Neuronal stem cell (in vitro differentiated cells): ENCODE measurements at regions not wholly inside any gene's neighbourhood (a gene's known extent, or its start where the extent isn't known, plus 50 kb on each side); places are given as distances from the start of the nearest gene placed in this dataset.

Source experiments
- DNase-seq: peaks from one replicate; pipeline ENCODE4 v3.0.0-alpha.2; 2013; ENCODE audit warnings: low spot score
- H2AFZ ChIP-seq: one replicate; pipeline ENCODE4 v1.6.1; 2013; ENCODE audit warnings: mild to moderate bottlenecking, low read length, inconsistent platforms
- H2AK5ac ChIP-seq: 2 replicates; pipeline ENCODE4 v1.6.1; 2013; ENCODE audit warnings: low read depth, mild to moderate bottlenecking, inconsistent platforms, low read length, moderate library complexity, mixed read lengths
- H2BK120ac ChIP-seq: 2 replicates; pipeline ENCODE4 v1.6.1; 2013; ENCODE audit warnings: low read depth, mild to moderate bottlenecking, inconsistent platforms, low read length, moderate library complexity, mixed read lengths
- H2BK12ac ChIP-seq: one replicate; pipeline ENCODE4 v1.6.1; 2013; ENCODE audit warnings: low read length, inconsistent platforms
- H2BK15ac ChIP-seq: 2 replicates; pipeline ENCODE4 v1.6.1; 2013; ENCODE audit warnings: mild to moderate bottlenecking, low read length, inconsistent platforms, mixed read lengths
- H2BK5ac ChIP-seq: one replicate; pipeline ENCODE4 v1.6.1; 2013; ENCODE audit warnings: inconsistent platforms, mild to moderate bottlenecking, low read length, moderate library complexity
- H3K14ac ChIP-seq: one replicate; pipeline ENCODE4 v1.6.1; 2013; ENCODE audit warnings: low read length, inconsistent platforms
- H3K18ac ChIP-seq: 2 replicates; pipeline ENCODE4 v1.6.1; 2013; ENCODE audit warnings: low read length, inconsistent platforms
- H3K23ac ChIP-seq: 2 replicates; pipeline ENCODE4 v1.6.1; 2013; ENCODE audit warnings: low read depth, mild to moderate bottlenecking, mixed read lengths, low read length, inconsistent platforms; ENCODE audit not compliant: poor library complexity
- H3K27ac ChIP-seq: replicated peaks from 3 replicates; pipeline ENCODE4 v1.5.1; 2013; ENCODE audit warnings: low read length, inconsistent platforms
- H3K27me3 ChIP-seq, 3 experiments: 2 replicates each; pipeline ENCODE4 v1.6.1; 2013; ENCODE audit warnings: low read length in 3 of 3, mild to moderate bottlenecking in 2 of 3, inconsistent platforms in 1 of 3, low read depth in 1 of 3, mixed read lengths in 1 of 3, moderate library complexity in 1 of 3; ENCODE audit not compliant: control insufficient read depth in 3 of 3, insufficient read depth in 3 of 3
- H3K36me3 ChIP-seq, 2 donors: replicated peaks in 1 of 2; 2 replicates each; pipeline ENCODE4 v1.6.1; 2013; ENCODE audit warnings: low read length in 2 of 2; ENCODE audit not compliant: control insufficient read depth in 2 of 2, insufficient read depth in 2 of 2
- H3K4ac ChIP-seq: 2 replicates; pipeline ENCODE4 v1.6.1; 2013; ENCODE audit warnings: inconsistent platforms, mild to moderate bottlenecking, low read length, moderate library complexity
- H3K4me1 ChIP-seq, 2 donors: 1 replicate in 1 of 2; 2 replicates in 1 of 2; pipeline ENCODE4 v1.6.1; 2013; ENCODE audit warnings: low read length in 2 of 2, low read depth in 1 of 2; ENCODE audit not compliant: control insufficient read depth in 2 of 2, insufficient read depth in 1 of 2
- H3K4me2 ChIP-seq: one replicate; pipeline ENCODE4 v1.6.1; 2013; ENCODE audit warnings: mild to moderate bottlenecking, low read length, inconsistent platforms; ENCODE audit not compliant: insufficient read depth, poor library complexity, severe bottlenecking
- H3K4me3 ChIP-seq, 2 donors: 2 replicates each; pipeline ENCODE4 v1.5.1; 2013; ENCODE audit warnings: low read length in 2 of 2, mild to moderate bottlenecking in 2 of 2, inconsistent platforms in 1 of 2, moderate library complexity in 1 of 2
- H3K79me1 ChIP-seq: one replicate; pipeline ENCODE4 v1.6.1; 2013; ENCODE audit warnings: low read depth, mild to moderate bottlenecking, inconsistent platforms, low read length, moderate library complexity
- H3K9ac ChIP-seq: one replicate; pipeline ENCODE4 v1.6.1; 2013; ENCODE audit warnings: mild to moderate bottlenecking, low read depth, low read length, inconsistent platforms; ENCODE audit not compliant: poor library complexity
- H3K9me3 ChIP-seq, 2 donors: replicated peaks in 1 of 2; 2 replicates each; pipeline versions ENCODE3 to v1.6.1; 2013; ENCODE audit warnings: low read length in 2 of 2, mild to moderate bottlenecking in 2 of 2, inconsistent platforms in 1 of 2, low read depth in 1 of 2, mixed read lengths in 1 of 2, moderate library complexity in 1 of 2; ENCODE audit not compliant: control insufficient read depth in 2 of 2, insufficient read depth in 1 of 2
- H4K8ac ChIP-seq: one replicate; pipeline ENCODE4 v1.6.1; 2013; ENCODE audit warnings: low read depth, mild to moderate bottlenecking, inconsistent platforms, low read length, moderate library complexity
- H4K91ac ChIP-seq: one replicate; pipeline ENCODE4 v1.6.1; 2013; ENCODE audit warnings: low read length, low read depth, mild to moderate bottlenecking, inconsistent platforms; ENCODE audit not compliant: poor library complexity
- WGBS, 2 donors: extraction: QIAGEN DNeasy Blood & Tissue Kit; methylation state at CpG; one replicate each; pipeline ENCODE4 v1.1.7; 2013; ENCODE audit warnings: missing lambda C conversion rate in 2 of 2, mixed read lengths in 1 of 2; ENCODE audit not compliant: insufficient read length in 2 of 2, insufficient replicate concordance in 1 of 2; ENCODE audit errors: extremely low coverage in 2 of 2; 5-methylcytosine and 5-hydroxymethylcytosine counted together

DNA sequence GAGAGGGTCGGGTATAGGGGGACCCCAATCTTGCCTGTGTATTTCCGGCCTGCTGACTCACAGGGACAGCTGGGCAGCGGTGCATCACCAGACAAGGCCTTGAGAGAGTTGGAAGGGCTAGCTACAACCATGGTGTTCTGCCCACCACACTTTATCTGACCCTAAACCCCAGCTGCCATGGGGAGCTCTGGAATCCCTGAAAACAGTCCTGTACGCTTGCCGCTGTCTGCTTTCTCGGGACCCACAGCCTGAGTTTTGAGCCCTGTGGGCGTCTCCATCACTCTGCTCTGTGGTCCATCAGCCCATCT is 100.4 kb upstream of the GSE1 start:
- no peak overlapping the region for H3K14ac ChIP-seq
- peak overlapping the region; percentile 23 for H2AK5ac ChIP-seq
- no peak overlapping the region for H4K91ac ChIP-seq
- H3K9ac ChIP-seq: no peak overlapping the region
- peak overlapping the region; percentile 50 for H2BK15ac ChIP-seq
- no peak overlapping the region for H3K18ac ChIP-seq
- H3K9me3 ChIP-seq: no peaks in the 10 kb centered on the region
- no peaks in the 10 kb centered on the region for H3K36me3 ChIP-seq
- no peak overlapping the region for H2BK120ac ChIP-seq
- DNase-seq: no peak
- no peak overlapping the region for H4K8ac ChIP-seq
- no peak overlapping the region for H3K23ac ChIP-seq
- no peak overlapping the region for H3K4me2 ChIP-seq
- no peak overlapping the region for H2BK12ac ChIP-seq
- H3K4ac ChIP-seq: no peak overlapping the region
- no peak overlapping the region for H2AFZ ChIP-seq
- no peak overlapping the region for H3K4me3 ChIP-seq
- no peak overlapping the region for H3K27ac ChIP-seq
- peaks cover 32 to 53% of the 10 kb centered on the region in 2 donors for H3K4me1 ChIP-seq
- WGBS, 2 donors: no CpG with 5 or more reads among the region's 7 CpGs
- H2BK5ac ChIP-seq: no peak overlapping the region
- H3K79me1 ChIP-seq: peaks cover 2% of the 10 kb centered on the region
- no peaks in the 10 kb centered on the region for H3K27me3 ChIP-seq

DNA sequence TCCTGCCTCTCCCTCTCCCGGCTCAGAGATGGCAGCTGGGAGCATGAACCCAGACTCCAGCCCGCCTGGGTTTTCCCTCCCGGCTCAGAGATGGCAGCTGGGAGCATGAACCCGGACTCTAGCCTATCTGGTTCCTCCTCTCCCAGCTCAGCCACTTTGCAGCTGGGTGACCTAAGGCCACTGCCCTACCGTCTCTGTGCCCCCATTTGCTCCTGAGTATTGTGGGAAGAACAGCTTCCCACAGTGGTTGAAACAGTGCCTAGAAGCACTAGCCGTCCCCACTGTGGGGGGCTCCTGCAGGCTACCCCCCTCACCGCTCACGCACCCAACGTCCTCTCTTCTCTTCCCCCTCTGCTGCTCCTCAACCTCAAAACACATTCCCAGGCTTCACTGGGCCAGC is 99.9 kb upstream of the GSE1 start:
- H3K27ac ChIP-seq: no peak overlapping the region
- no CpG with 5 or more reads among the region's 9 CpGs for WGBS, 2 donors
- H3K4me2 ChIP-seq: no peak overlapping the region

DNA sequence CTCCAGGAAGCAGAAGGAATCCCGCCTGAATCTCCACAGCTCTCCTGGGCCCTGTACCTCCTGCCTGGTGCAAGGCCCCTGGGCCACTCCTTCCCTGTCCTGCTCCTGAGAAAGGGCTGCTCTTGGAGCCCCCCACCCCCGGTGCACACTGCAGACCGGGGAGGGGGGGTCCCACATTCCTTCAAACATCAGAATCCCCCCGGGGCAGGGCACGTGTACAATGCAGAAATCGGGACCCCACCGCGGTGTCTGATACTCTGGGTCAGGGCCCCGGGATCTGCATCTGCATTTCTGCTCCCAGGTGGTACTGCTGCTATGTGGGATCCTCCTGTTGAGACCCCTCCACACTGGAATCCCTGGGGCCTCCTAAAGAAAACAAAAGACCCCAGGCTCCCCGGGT is 99.5 kb upstream of the GSE1 start:
- Histone ChIP-seq H3K4me1 (peaks cover 32 to 55% of the 10 kb centered on the region in 2 donors), H4K91ac (no peak overlapping the region), H2AFZ (no peak overlapping the region), H3K4me2 (no peak overlapping the region), H3K18ac (peak overlapping the region; percentile 54), H3K4me3 (no peak overlapping the region), H3K79me1 (peaks cover 2% of the 10 kb centered on the region), H3K4ac (no peak overlapping the region), H2BK5ac (no peak overlapping the region), H3K23ac (no peak overlapping the region), H2AK5ac (peak overlapping the region; percentile 58), H3K9me3 (no peaks in the 10 kb centered on the region), H3K36me3 (no peaks in the 10 kb centered on the region), H3K27ac (no peak overlapping the region), H3K14ac (no peak overlapping the region), H2BK15ac (peak overlapping the region; percentile 50), H2BK120ac (no peak overlapping the region), H3K9ac (no peak overlapping the region), H3K27me3 (no peaks in the 10 kb centered on the region), H2BK12ac (no peak overlapping the region), H4K8ac (no peak overlapping the region)
- DNase-seq: no peak
- WGBS, 2 donors: no CpG with 5 or more reads among the region's 10 CpGs

More for the DNA sequence above, 99.9 kb upstream of the GSE1 start:
- Histone ChIP-seq H3K9me3 (no peaks in the 10 kb centered on the region), H2BK5ac (no peak overlapping the region), H3K14ac (no peak overlapping the region), H3K79me1 (peaks cover 2% of the 10 kb centered on the region), H3K4me3 (no peak overlapping the region), H2BK12ac (peak overlapping the region; percentile 27), H3K23ac (no peak overlapping the region), H2AFZ (no peak overlapping the region), H3K9ac (no peak overlapping the region), H3K27me3 (no peaks in the 10 kb centered on the region), H3K36me3 (no peaks in the 10 kb centered on the region), H3K18ac (peak overlapping the region; percentile 9), H2AK5ac (peak overlapping the region; percentile 58), H3K4me1 (peaks cover 32 to 55% of the 10 kb centered on the region in 2 donors), H3K4ac (no peak overlapping the region), H2BK15ac (peak overlapping the region; percentile 50), H4K91ac (no peak overlapping the region), H2BK120ac (no peak overlapping the region), H4K8ac (no peak overlapping the region)
- DNase-seq: no peak

DNA sequence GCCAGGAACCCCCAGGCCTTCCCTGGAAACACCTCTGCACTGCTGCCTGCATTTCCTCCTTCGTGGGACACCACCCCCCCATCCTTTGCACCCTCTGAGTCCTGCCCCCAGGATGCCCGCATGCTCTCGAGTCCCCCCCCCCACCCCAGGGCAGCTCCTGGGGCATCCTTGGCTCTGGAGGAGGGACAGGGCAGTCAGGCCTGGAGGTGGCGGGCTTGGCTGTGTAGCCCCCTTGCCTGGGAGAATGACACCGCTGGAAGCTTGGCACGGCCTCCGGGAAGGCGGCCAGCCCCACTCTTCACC is 98.9 kb upstream of the GSE1 start:
- H2AK5ac ChIP-seq: peak overlapping the region; percentile 10
- H3K4me2 ChIP-seq: no peak overlapping the region
- no peak overlapping the region for H2AFZ ChIP-seq
- no peaks in the 10 kb centered on the region for H3K79me1 ChIP-seq
- no peak overlapping the region for H2BK15ac ChIP-seq
- no peak overlapping the region for H3K27ac ChIP-seq
- H3K4me1 ChIP-seq: peaks cover 32 to 52% of the 10 kb centered on the region in 2 donors
- H3K9me3 ChIP-seq: no peaks in the 10 kb centered on the region
- H3K4ac ChIP-seq: no peak overlapping the region
- no CpG with 5 or more reads among the region's 8 CpGs for WGBS, 2 donors
- H3K27me3 ChIP-seq: no peaks in the 10 kb centered on the region
- H4K8ac ChIP-seq: no peak overlapping the region
- no peak overlapping the region for H2BK12ac ChIP-seq
- no peak overlapping the region for H3K14ac ChIP-seq
- no peak for DNase-seq
- H3K23ac ChIP-seq: no peak overlapping the region
- no peak overlapping the region for H3K4me3 ChIP-seq
- peak overlapping the region; percentile 51 for H3K9ac ChIP-seq
- H2BK120ac ChIP-seq: no peak overlapping the region
- peak overlapping the region; percentile 46 for H4K91ac ChIP-seq
- no peak overlapping the region for H2BK5ac ChIP-seq
- H3K36me3 ChIP-seq: no peaks in the 10 kb centered on the region
- peak overlapping the region; percentile 87 for H3K18ac ChIP-seq
